Mesenteric fat pad (tissue), 1 donor: ENCODE measurements at regions not wholly inside any gene's neighbourhood (a gene's known extent, or its start where the extent isn't known, plus 50 kb on each side); places are given as distances from the start of the nearest gene placed in this dataset.
"Not testable (repeated sequence)": the region's sequence is repeated elsewhere in the genome, so short reads cannot be mapped to it uniquely, and the experiment has no call there.

ENCODE experiments used
- DNase-seq: peaks from one replicate; pipeline ENCODE4 v3.0.0-alpha.2; 2020; ENCODE audit warnings: low spot score
- donor health status: DM: yes; HTN: yes; CAD: no.

GRCh38 chr6:49284180-49284579 lies 178.9 kb downstream of the MMUT start:
- no peak for DNase-seq

GRCh38 chr6:49274809-49275769 lies 188.0 kb downstream of the MMUT start:
- DNase-seq = not testable (repeated sequence)

GRCh38 chr6:49269190-49269589 lies 193.9 kb downstream of the MMUT start:
- no peak for DNase-seq

- DNase-seq = no peak
These were observed 198.1 kb downstream of the MMUT start for GRCh38 chr6:49264909-49265308.

- DNase-seq = no peak
These were observed 198.6 kb downstream of the MMUT start for GRCh38 chr6:49264496-49264895.

DNA sequence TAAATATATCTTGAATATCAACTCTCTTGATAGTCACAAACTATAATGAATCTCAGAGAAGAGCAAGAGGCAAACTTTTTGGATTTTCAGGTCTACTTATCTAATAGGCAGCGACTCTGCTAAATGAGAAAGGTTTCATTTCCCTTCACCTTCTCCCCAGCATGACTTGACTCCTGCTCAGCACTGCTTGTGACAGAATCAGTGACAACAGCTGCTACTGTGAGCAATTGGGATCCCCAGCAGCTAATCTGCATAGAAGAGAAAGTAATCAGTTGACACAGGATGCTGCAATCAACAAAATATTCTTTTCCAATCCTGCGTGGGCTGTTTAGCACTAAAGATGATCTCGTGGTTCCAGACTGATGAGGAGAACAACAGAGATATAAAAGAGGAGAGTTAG lies 205.5 kb downstream of the MMUT start:
- no peak for DNase-seq

DNA sequence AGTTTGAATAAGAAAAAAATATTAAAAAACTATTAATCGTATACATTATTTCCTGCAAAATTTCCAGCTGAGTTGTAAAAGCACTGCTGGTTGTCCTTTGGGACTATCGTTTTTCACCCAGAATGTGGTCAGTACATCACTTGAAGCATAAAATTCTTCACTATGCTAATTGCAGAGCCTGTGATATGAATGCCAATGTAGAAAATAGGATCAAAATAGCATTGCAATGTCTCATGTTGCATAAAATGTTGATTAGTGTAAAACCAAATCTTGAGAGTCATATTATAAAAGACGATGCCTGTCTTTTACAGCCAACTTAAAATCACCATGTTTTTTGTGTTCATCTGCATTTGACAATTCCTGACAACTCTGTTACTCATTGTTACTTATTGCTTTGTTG lies 207.7 kb downstream of the MMUT start:
- no peak for DNase-seq

DNA sequence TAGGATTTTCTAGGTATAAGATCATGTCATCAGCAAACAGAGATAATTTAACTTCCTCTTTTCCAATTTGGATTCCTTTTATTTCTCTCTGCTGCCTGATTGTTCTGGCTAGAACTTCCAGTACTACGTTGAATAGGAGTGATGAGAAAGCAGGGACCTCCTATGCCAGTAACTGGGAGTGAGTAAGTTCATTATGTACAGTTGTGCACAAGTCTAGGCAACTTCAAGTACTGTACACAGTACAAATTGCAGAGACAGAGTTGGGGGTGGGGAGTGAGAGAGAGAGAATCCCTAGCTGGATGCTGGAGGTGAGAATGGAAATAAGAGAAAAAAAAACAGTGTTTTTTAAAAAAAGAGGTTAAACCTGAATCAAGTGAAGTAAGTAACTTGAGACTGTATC lies 210.2 kb downstream of the MMUT start:
- DNase-seq = no peak

DNA sequence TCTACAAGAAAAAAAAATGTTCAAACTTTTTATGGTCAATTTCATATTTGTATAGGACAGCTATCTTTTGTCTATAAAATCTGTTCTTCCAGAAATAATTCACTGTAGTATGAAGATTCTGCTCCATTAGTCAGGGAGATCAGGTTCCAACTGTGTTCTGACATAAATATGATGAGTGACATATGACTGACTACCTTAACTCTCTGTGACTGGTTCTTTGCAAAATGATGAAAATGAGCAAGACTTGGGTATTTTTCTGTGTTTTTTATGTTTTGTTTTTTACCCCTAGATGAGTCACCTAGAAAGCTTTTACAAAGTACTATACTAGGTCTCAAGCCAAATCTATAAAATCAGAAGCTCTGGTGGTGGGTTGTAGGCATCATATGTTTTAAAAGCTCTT lies 229.6 kb downstream of the MMUT start:
- no peak for DNase-seq

GRCh38 chr6:49225471-49225870 lies 237.6 kb downstream of the MMUT start:
- no peak for DNase-seq

- no peak for DNase-seq
These were observed 242.8 kb downstream of the MMUT start for GRCh38 chr6:49220293-49220692.

DNA sequence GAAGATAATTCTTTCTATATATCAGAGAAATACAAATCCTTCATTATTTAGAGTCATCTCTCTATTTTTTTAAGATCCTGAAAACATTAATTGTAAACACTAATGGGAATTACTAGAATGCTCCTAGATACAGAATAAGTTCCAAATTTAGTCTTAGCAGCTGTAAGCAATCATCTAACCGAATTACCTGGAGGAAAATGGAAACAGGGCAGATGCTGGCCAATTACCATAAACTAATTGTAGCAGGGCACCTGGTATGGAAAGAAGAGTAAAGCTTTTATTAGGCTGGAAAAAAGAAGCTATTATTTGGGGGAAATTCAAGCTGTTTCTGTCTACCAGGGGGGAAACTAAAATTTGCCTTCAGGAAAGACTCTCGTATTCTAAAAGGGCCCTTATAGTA lies 257.5 kb downstream of the MMUT start:
- no peak for DNase-seq

GRCh38 chr6:49202924-49203536 lies 260.0 kb downstream of the MMUT start:
- DNase-seq = no peak

DNA sequence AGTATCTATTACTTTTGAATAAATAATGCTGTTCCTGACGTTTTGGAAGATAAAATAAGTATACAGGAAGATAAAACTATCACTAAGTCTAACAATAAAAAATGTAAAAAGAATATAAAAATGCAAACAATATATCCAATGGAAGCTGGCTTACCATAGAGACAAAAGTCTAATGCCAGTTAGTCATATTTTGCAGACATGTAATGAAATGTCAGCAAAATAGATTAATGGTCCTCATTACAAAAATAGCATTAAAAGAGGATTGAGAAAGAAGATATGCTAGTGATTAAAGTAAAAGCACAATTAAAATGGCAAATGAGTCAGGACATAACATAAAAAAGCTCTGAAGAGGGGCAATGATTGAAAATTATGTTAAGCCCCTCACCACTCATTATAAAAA lies 265.0 kb downstream of the MMUT start:
- no peak for DNase-seq

DNA sequence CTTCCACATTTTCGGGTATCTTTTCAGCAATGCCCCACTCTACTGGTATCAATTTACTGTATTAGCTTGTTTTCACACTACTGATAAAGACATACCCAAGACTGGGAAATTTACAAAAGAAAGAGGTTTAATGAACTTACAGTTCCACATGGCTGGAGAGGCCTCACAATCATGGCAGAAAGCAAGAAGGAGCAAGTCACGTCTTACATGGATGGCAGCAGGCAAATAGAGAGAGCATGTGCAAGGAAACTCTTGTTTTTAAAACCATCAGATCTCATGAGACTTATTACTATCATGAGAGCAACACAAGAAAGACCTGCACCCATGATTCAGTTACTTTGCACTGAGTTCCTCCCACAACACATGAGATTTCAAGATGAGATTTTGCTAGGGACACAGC lies 300.7 kb downstream of the MMUT start:
- DNase-seq = not testable (repeated sequence)

DNA sequence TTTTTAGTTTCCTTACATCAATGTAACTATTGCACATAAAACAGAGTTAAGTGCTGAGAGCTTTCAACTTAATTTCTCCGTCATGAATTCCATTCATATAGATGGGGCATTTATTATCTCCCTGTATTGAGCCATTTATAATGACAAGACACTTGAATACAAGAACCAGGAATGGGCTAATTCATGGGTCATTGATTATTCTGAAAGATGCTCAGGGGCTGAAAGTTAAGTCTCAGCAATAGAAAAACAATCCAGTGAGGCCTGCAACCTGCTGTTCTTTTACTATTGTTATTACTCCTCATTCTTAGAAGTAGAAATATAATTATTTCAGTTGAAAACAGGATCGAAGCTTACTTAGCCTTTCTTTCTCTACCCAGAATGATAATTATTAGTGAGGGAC lies 307.7 kb downstream of the MMUT start:
- DNase-seq = no peak

GRCh38 chr6:49151957-49152356 lies 311.1 kb downstream of the MMUT start:
- no peak for DNase-seq

DNA sequence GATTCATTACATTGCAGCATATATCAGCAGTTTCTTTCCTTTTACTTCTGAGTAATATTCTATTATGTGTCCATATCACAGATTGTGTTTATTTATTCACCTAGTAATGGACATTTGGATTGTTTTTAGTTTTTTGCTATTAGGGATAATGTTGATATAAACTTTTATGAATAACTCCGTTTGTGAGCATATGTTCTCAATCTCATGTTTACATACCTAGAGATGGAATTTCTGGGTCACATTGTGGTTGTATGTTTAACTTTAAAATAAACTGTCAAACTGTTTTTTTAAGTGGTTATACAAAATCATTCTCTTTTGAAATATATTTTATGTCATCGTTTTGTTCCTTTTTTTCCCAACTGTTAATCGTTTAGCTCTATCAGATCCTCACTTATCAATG lies 311.6 kb downstream of the MMUT start:
- DNase-seq = no peak

- no peak for DNase-seq
These were observed 312.0 kb downstream of the MMUT start for GRCh38 chr6:49151033-49151432.

DNA sequence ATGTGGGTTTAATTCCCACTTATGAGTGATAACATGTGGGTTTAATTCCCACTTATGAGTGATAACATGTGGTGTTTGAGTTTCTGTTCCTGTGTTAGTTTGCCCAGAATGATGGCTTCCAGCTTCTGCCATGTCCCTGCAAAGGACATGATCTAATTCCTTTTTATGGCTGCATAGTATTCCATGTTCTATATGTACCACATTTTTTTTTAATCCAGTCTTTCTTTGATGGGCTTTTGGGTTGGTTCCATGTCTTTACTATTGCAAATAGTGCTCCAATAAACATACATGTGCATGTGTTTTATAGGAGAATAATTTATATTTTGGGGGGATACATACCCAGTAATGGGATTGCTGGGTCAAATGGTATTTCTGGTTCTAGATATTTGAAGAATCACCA lies 317.8 kb downstream of the MMUT start:
- no peak for DNase-seq

- no peak for DNase-seq
These were observed 320.5 kb downstream of the MMUT start for GRCh38 chr6:49142421-49143151.

- DNase-seq = no peak
These were observed 341.1 kb downstream of the MMUT start for GRCh38 chr6:49121970-49122369.
